ENCODE measurements at regions not wholly inside any gene's neighbourhood (a gene's known extent, or its start where the extent isn't known, plus 50 kb on each side); places are given as distances from the start of the nearest gene placed in this dataset.

GRCh38 chrX:148381603-148382002 lies 118.8 kb upstream of the AFF2 start:
- H3K4me3 ChIP-seq: no peak overlapping the region
- intact Hi-C loops (cut with DNase I): no loop called here
- 50 to 69% methylated on average over 2 of the region's 2 CpGs for WGBS, 2 donors

DNA sequence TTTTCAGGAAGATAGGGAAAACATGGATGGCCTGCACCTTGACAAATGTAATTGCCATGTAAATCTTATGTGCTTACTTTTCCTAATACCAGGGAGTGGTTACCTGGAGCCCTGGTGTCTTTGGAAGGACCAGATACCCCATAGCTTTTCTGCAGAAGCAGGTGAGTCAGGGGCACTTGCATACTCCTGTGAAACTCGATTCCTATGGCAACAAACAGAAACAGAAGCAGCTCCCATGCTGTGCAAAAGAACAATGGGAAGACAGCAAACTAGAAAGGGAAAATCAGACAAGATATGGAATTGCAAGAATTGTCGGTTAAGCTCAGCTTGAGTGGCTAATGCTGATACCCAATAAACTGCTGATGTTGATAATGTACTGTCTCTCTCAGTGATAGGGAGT lies 117.4 kb upstream of the AFF2 start:
- intact Hi-C loops (cut with DNase I): no loop called here
- H3K36me3 ChIP-seq: no peaks in the 10 kb centered on the region
- no peak for DNase-seq
- no peak for TF ChIP-seq EP300 (IDR thresholded peaks at IDR 0.05)
- TF ChIP-seq, protein P1, sequence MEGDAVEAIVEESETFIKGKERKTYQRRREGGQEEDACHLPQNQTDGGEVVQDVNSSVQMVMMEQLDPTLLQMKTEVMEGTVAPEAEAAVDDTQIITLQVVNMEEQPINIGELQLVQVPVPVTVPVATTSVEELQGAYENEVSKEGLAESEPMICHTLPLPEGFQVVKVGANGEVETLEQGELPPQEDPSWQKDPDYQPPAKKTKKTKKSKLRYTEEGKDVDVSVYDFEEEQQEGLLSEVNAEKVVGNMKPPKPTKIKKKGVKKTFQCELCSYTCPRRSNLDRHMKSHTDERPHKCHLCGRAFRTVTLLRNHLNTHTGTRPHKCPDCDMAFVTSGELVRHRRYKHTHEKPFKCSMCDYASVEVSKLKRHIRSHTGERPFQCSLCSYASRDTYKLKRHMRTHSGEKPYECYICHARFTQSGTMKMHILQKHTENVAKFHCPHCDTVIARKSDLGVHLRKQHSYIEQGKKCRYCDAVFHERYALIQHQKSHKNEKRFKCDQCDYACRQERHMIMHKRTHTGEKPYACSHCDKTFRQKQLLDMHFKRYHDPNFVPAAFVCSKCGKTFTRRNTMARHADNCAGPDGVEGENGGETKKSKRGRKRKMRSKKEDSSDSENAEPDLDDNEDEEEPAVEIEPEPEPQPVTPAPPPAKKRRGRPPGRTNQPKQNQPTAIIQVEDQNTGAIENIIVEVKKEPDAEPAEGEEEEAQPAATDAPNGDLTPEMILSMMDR (IDR thresholded peaks at IDR 0.05): no peak
- no peak for TF ChIP-seq POLR2AphosphoS5 (IDR thresholded peaks at IDR 0.05)
- no peak for TF ChIP-seq POLR2A (IDR thresholded peaks at IDR 0.05)
- 56 to 70% methylated on average over 2 of the region's 2 CpGs for WGBS, 2 donors
- H3K4me3 ChIP-seq: no peak overlapping the region
- no peaks in the 10 kb centered on the region for H3K27me3 ChIP-seq
- no peaks in the 10 kb centered on the region for H3K9me3 ChIP-seq
- H3K4me1 ChIP-seq: no peaks in the 10 kb centered on the region
- H3K27ac ChIP-seq: no peak overlapping the region

More at GRCh38 chrX:148381603-148382002, 118.8 kb upstream of the AFF2 start:
- Histone ChIP-seq H3K27me3 (no peaks in the 10 kb centered on the region), H3K9me3 (no peaks in the 10 kb centered on the region), H3K36me3 (no peaks in the 10 kb centered on the region), H3K27ac (no peak overlapping the region), H3K4me1 (no peaks in the 10 kb centered on the region)
- TF ChIP-seq, protein P1 (IDR thresholded peaks at IDR 0.05): no peak
- TF ChIP-seq POLR2A (IDR thresholded peaks at IDR 0.05): no peak
- no peak for TF ChIP-seq POLR2AphosphoS5 (IDR thresholded peaks at IDR 0.05)
- TF ChIP-seq EP300 (IDR thresholded peaks at IDR 0.05): no peak
- DNase-seq: no peak

DNA sequence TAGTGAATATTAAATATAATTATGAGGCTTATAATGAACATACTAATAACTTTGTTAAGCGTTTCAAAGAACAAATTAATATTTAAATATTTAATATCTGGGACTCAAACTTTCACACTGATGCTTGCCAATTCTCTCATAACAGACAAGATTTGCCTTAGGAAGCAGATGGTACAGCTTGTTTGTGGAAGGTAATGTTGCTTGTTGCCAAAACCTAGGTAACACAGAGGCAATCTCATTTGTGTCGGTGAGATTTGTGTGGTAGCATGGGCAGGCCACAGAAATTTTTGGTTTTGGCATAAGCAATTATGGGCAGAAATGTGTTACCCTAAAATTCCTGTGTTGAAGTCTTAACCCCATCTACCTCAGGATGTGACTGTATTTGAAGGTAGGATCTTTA lies 114.9 kb upstream of the AFF2 start:
- no peak overlapping the region for H3K27ac ChIP-seq
- no peaks in the 10 kb centered on the region for H3K36me3 ChIP-seq
- intact Hi-C loops (cut with DNase I): no loop called here
- 93 to 95% methylated on average over 2 of the region's 2 CpGs for WGBS, 2 donors
- H3K27me3 ChIP-seq: no peaks in the 10 kb centered on the region
- no peak overlapping the region for H3K4me3 ChIP-seq
- TF ChIP-seq POLR2AphosphoS5 (IDR thresholded peaks at IDR 0.05): no peak
- TF ChIP-seq EP300 (IDR thresholded peaks at IDR 0.05): no peak
- TF ChIP-seq, protein P1 (IDR thresholded peaks at IDR 0.05): no peak
- no peak for TF ChIP-seq POLR2A (IDR thresholded peaks at IDR 0.05)
- H3K4me1 ChIP-seq: no peaks in the 10 kb centered on the region
- H3K9me3 ChIP-seq: no peaks in the 10 kb centered on the region
- DNase-seq: no peak

- WGBS, 2 donors: 57 to 88% methylated on average over 2 of the region's 2 CpGs
Measured at GRCh38 chrX:148389629-148390028, 110.8 kb upstream of the AFF2 start.

More at GRCh38 chrX:148389629-148390028, 110.8 kb upstream of the AFF2 start:
- Histone ChIP-seq H3K27me3 (no peaks in the 10 kb centered on the region), H3K9me3 (no peaks in the 10 kb centered on the region), H3K4me1 (no peaks in the 10 kb centered on the region), H3K4me3 (no peak overlapping the region), H3K27ac (no peak overlapping the region), H3K36me3 (no peaks in the 10 kb centered on the region)
- no peak for DNase-seq
- TF ChIP-seq, protein P1 (IDR thresholded peaks at IDR 0.05): no peak
- TF ChIP-seq EP300 (IDR thresholded peaks at IDR 0.05): no peak
- TF ChIP-seq POLR2AphosphoS5 (IDR thresholded peaks at IDR 0.05): no peak
- no peak for TF ChIP-seq POLR2A (IDR thresholded peaks at IDR 0.05)
- intact Hi-C loops (cut with DNase I): no loop called here

All from sigmoid colon (tissue), 6 donors.